HL-60 (cell line): ENCODE measurements at regions not wholly inside any gene's neighbourhood (a gene's known extent, or its start where the extent isn't known, plus 50 kb on each side); places are given as distances from the start of the nearest gene placed in this dataset.

Experiments
- CTCF ChIP-seq: IDR thresholded peaks from one replicate; pipeline ENCODE4 v1.5.1; 2011; ENCODE audit warnings: low read length, control low read depth, inconsistent platforms; ENCODE audit not compliant: insufficient read depth
- GABPA ChIP-seq: IDR thresholded peaks from 2 replicates; pipeline ENCODE4 v1.6.1; 2012; ENCODE audit warnings: low read depth
- POLR2AphosphoS5 ChIP-seq: IDR thresholded peaks from 2 replicates; pipeline ENCODE4 v1.6.1; 2012; ENCODE audit warnings: low read depth
- REST ChIP-seq: IDR thresholded peaks from 2 replicates; pipeline ENCODE4 v1.6.1; 2012; ENCODE audit warnings: low read depth; ENCODE audit not compliant: insufficient replicate concordance
- SPI1 ChIP-seq: IDR thresholded peaks from 2 replicates; pipeline ENCODE4 v1.6.1; 2012; ENCODE audit warnings: low read depth, mild to moderate bottlenecking, borderline replicate concordance

- TF ChIP-seq CTCF = no peak
- no peak for TF ChIP-seq POLR2AphosphoS5
- TF ChIP-seq REST = no peak
- no peak for TF ChIP-seq SPI1
- no peak for TF ChIP-seq GABPA
Observed at GRCh38 chr4:124428648-124429047, 283.9 kb downstream of the ANKRD50 start.
